ENCODE measurements at regions not wholly inside any gene's neighbourhood (a gene's known extent, or its start where the extent isn't known, plus 50 kb on each side); places are given as distances from the start of the nearest gene placed in this dataset.

GRCh38 chr5:60497706-60498500, 202.1 kb downstream of the DEPDC1B start:
- Histone ChIP-seq H3K36me3 (no peaks in the 10 kb centered on the region), H3K4me3 (no peak overlapping the region), H3K27ac (no peak overlapping the region), H3K9me3 (no peaks in the 10 kb centered on the region), H3K4me1 (no peaks in the 10 kb centered on the region), H3K27me3 (no peaks in the 10 kb centered on the region)
- TF ChIP-seq POLR2A (IDR thresholded peaks at IDR 0.05) = no peak
- TF ChIP-seq, protein P1, sequence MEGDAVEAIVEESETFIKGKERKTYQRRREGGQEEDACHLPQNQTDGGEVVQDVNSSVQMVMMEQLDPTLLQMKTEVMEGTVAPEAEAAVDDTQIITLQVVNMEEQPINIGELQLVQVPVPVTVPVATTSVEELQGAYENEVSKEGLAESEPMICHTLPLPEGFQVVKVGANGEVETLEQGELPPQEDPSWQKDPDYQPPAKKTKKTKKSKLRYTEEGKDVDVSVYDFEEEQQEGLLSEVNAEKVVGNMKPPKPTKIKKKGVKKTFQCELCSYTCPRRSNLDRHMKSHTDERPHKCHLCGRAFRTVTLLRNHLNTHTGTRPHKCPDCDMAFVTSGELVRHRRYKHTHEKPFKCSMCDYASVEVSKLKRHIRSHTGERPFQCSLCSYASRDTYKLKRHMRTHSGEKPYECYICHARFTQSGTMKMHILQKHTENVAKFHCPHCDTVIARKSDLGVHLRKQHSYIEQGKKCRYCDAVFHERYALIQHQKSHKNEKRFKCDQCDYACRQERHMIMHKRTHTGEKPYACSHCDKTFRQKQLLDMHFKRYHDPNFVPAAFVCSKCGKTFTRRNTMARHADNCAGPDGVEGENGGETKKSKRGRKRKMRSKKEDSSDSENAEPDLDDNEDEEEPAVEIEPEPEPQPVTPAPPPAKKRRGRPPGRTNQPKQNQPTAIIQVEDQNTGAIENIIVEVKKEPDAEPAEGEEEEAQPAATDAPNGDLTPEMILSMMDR (IDR thresholded peaks at IDR 0.05) = no peak
- no peak for TF ChIP-seq POLR2AphosphoS5 (IDR thresholded peaks at IDR 0.05; ENCODE audit: insufficient read depth in 1 of 2, low read depth in 1 of 2)
- DNase-seq (ENCODE audit: extremely low spot score in 2 of 2) = no peak
- intact Hi-C loops (cut with DNase I) = no loop called here

- Histone ChIP-seq H3K27ac (no peak overlapping the region), H3K27me3 (no peaks in the 10 kb centered on the region), H3K36me3 (no peaks in the 10 kb centered on the region), H3K4me3 (no peak overlapping the region), H3K4me1 (no peaks in the 10 kb centered on the region), H3K9me3 (no peaks in the 10 kb centered on the region)
- TF ChIP-seq, protein P1 (IDR thresholded peaks at IDR 0.05) = no peak
- TF ChIP-seq POLR2A (IDR thresholded peaks at IDR 0.05) (no peak), POLR2AphosphoS5 (IDR thresholded peaks at IDR 0.05; ENCODE audit: insufficient read depth in 1 of 2, low read depth in 1 of 2) (no peak)
- intact Hi-C loops (cut with DNase I) = no loop called here
- DNase-seq (ENCODE audit: extremely low spot score in 2 of 2) = no peak
These were observed 204.1 kb downstream of the DEPDC1B start for GRCh38 chr5:60495644-60496520.

DNA sequence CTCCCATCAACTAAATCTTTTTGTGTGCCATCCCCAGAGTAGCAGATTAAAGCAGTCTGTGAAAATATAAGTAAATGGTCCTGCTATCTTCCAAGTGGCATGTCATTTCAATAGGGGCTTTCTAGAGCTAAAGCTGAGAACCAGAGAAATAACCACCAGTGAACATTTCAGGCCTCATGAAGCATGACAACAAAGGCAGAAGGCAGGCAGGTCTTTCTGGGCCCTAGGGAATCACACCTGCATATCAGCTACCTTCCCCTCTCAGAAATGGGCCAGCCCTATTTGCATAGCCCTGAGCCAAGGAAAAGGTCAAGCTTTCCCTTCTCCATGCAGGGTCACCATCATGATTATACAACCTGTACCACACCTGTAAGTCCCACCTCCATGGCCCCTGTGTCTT, 205.3 kb downstream of the DEPDC1B start:
- H3K9me3 ChIP-seq = no peaks in the 10 kb centered on the region
- no peak for DNase-seq (ENCODE audit: extremely low spot score in 2 of 2)
- no peaks in the 10 kb centered on the region for H3K27me3 ChIP-seq
- H3K27ac ChIP-seq = no peak overlapping the region
- H3K4me3 ChIP-seq = no peak overlapping the region
- TF ChIP-seq, protein P1 (IDR thresholded peaks at IDR 0.05) = no peak
- TF ChIP-seq POLR2A (IDR thresholded peaks at IDR 0.05) (no peak), POLR2AphosphoS5 (IDR thresholded peaks at IDR 0.05; ENCODE audit: insufficient read depth in 1 of 2, low read depth in 1 of 2) (no peak)
- intact Hi-C loops (cut with DNase I) = no loop called here
- H3K36me3 ChIP-seq = no peaks in the 10 kb centered on the region
- H3K4me1 ChIP-seq = no peaks in the 10 kb centered on the region

- no peaks in the 10 kb centered on the region for H3K4me1 ChIP-seq
- DNase-seq (ENCODE audit: extremely low spot score in 2 of 2) = no peak
- no peak overlapping the region for H3K27ac ChIP-seq
- H3K36me3 ChIP-seq = no peaks in the 10 kb centered on the region
- intact Hi-C loops (cut with DNase I) = no loop called here
- no peaks in the 10 kb centered on the region for H3K9me3 ChIP-seq
- no peak overlapping the region for H3K4me3 ChIP-seq
- TF ChIP-seq, protein P1 (IDR thresholded peaks at IDR 0.05) = no peak
- TF ChIP-seq POLR2A (IDR thresholded peaks at IDR 0.05) (no peak), POLR2AphosphoS5 (IDR thresholded peaks at IDR 0.05; ENCODE audit: insufficient read depth in 1 of 2, low read depth in 1 of 2) (no peak)
- no peaks in the 10 kb centered on the region for H3K27me3 ChIP-seq
These were observed 205.8 kb downstream of the DEPDC1B start for GRCh38 chr5:60494144-60494543.
